HCT116 (cell line): ENCODE measurements at regions not wholly inside any gene's neighbourhood (a gene's known extent, or its start where the extent isn't known, plus 50 kb on each side); places are given as distances from the start of the nearest gene placed in this dataset.

Experiments
- CEBPB ChIP-seq: IDR thresholded peaks from 2 replicates; pipeline ENCODE4 v1.6.1; 2012; ENCODE audit warnings: low read depth
- CTCF ChIP-seq, 3 experiments: fragments of 200-600 bp in 1 of 3; sonication (generic) in 1 of 3; IDR thresholded peaks in 2 of 3; conservative IDR thresholded peaks in 1 of 3; 2 replicates each; pipeline ENCODE4 v1.5.1; 2012 to 2017; ENCODE audit warnings: low read depth in 2 of 3, low read length in 2 of 3, antibody characterized with exemption in 1 of 3, borderline replicate concordance in 1 of 3, control low read depth in 1 of 3, mild to moderate bottlenecking in 1 of 3, mixed read lengths in 1 of 3, mixed run types in 1 of 3, moderate library complexity in 1 of 3; ENCODE audit not compliant: insufficient read depth in 1 of 3
- ELF1 ChIP-seq: IDR thresholded peaks from 2 replicates; pipeline ENCODE4 v1.6.1; 2012; ENCODE audit warnings: low read depth, borderline replicate concordance
- EZH2 ChIP-seq: fragments of 200-600 bp; sonication (generic); IDR thresholded peaks from 2 replicates; pipeline ENCODE4 v1.6.1; 2017; ENCODE audit warnings: antibody characterized with exemption, mixed run types
- EZH2phosphoT487 ChIP-seq: fragments of 200-600 bp; IDR thresholded peaks from 2 replicates; pipeline ENCODE4 v1.6.1; 2018; ENCODE audit warnings: antibody characterized with exemption, borderline replicate concordance
- FOSL1 ChIP-seq: IDR thresholded peaks from 2 replicates; pipeline ENCODE4 v1.6.1; 2012; ENCODE audit warnings: low read depth
- POLR2A ChIP-seq: IDR thresholded peaks from 2 replicates; pipeline ENCODE4 v1.7.0; 2011; ENCODE audit warnings: borderline replicate concordance; ENCODE audit not compliant: insufficient read depth, insufficient read length; ENCODE audit errors: extremely low read depth
- POLR2AphosphoS5 ChIP-seq: IDR thresholded peaks from 2 replicates; pipeline ENCODE4 v1.6.1; 2011; ENCODE audit warnings: mild to moderate bottlenecking, low read depth, low read length, moderate library complexity
- SIN3A ChIP-seq: IDR thresholded peaks from 2 replicates; pipeline ENCODE4 v1.6.1; 2012; ENCODE audit warnings: low read depth
- SRF ChIP-seq: IDR thresholded peaks from 2 replicates; pipeline ENCODE4 v1.6.1; 2012; ENCODE audit warnings: low read depth
- ZBTB33 ChIP-seq: IDR thresholded peaks from 2 replicates; pipeline ENCODE4 v1.6.1; 2011; ENCODE audit warnings: mild to moderate bottlenecking, low read length, moderate library complexity; ENCODE audit not compliant: insufficient replicate concordance; ENCODE audit errors: extremely low read depth
- ZNF274 ChIP-seq: fragments of 200-500 bp; sonication (Bioruptor generic); IDR thresholded peaks from 2 replicates; pipeline ENCODE4 v1.6.1; 2014; ENCODE audit warnings: mild to moderate bottlenecking, low read depth, low read length, inconsistent platforms

GRCh38 chr2:13916066-13916465 is 716.5 kb upstream of the LRATD1 start:
- no peak for TF ChIP-seq CTCF (IDR thresholded peaks at IDR 0.05 in 2 of 3, conservative IDR thresholded peaks at IDR 0.05 in 1 of 3; ENCODE audit: borderline replicate concordance in 1 of 3, insufficient read depth in 1 of 3, low read depth in 2 of 3, low read length in 2 of 3)
- no peak for TF ChIP-seq ELF1
- TF ChIP-seq POLR2A = no peak
- TF ChIP-seq CEBPB = no peak
- no peak for TF ChIP-seq ZBTB33
- no peak for TF ChIP-seq EZH2
- no peak for TF ChIP-seq FOSL1
- no peak for TF ChIP-seq SIN3A
- no peak for TF ChIP-seq EZH2phosphoT487
- TF ChIP-seq ZNF274 = no peak
- no peak for TF ChIP-seq POLR2AphosphoS5
- TF ChIP-seq SRF = no peak
